H9 (cell line): ENCODE measurements at regions not wholly inside any gene's neighbourhood (a gene's known extent, or its start where the extent isn't known, plus 50 kb on each side); places are given as distances from the start of the nearest gene placed in this dataset.

Experiments used
- DNase-seq: peaks from one replicate; pipeline ENCODE4 v3.0.0-alpha.2; 2017
- H2AFZ ChIP-seq: one replicate; pipeline ENCODE4 v1.6.1; 2013; ENCODE audit warnings: mild to moderate bottlenecking, low read length, control low read depth, moderate library complexity
- H2AK5ac ChIP-seq: 2 replicates; pipeline ENCODE4 v1.6.1; 2013; ENCODE audit warnings: low read length, control low read depth, mixed read lengths; ENCODE audit not compliant: insufficient read length
- H2BK120ac ChIP-seq: one replicate; pipeline ENCODE4 v1.6.1; 2013; ENCODE audit warnings: low read depth, mild to moderate bottlenecking, low read length, control low read depth, inconsistent platforms; ENCODE audit not compliant: poor library complexity, severe bottlenecking
- H2BK12ac ChIP-seq: 2 replicates; pipeline ENCODE4 v1.6.1; 2013; ENCODE audit warnings: low read length, control low read depth, mixed read lengths, low read depth; ENCODE audit not compliant: insufficient read length
- H2BK15ac ChIP-seq: 2 replicates; pipeline ENCODE4 v1.6.1; 2013; ENCODE audit warnings: low read depth, low read length, control low read depth
- H2BK20ac ChIP-seq: one replicate; pipeline ENCODE4 v1.6.1; 2013; ENCODE audit warnings: low read depth, mild to moderate bottlenecking, low read length, control low read depth, inconsistent platforms; ENCODE audit not compliant: poor library complexity, severe bottlenecking
- H2BK5ac ChIP-seq: 2 replicates; pipeline ENCODE4 v1.6.1; 2013; ENCODE audit warnings: low read length, control low read depth, mixed read lengths; ENCODE audit not compliant: insufficient read length
- H3K14ac ChIP-seq: 2 replicates; pipeline ENCODE4 v1.6.1; 2013; ENCODE audit warnings: low read length, control low read depth; ENCODE audit not compliant: insufficient read depth
- H3K18ac ChIP-seq: 2 replicates; pipeline ENCODE4 v1.6.1; 2013; ENCODE audit warnings: low read depth, mild to moderate bottlenecking, mixed read lengths, low read length, control low read depth; ENCODE audit not compliant: insufficient read length
- H3K23ac ChIP-seq: 2 replicates; pipeline ENCODE4 v1.6.1; 2013; ENCODE audit warnings: low read length, control low read depth, mixed read lengths, low read depth; ENCODE audit not compliant: insufficient read length
- H3K23me2 ChIP-seq: 2 replicates; pipeline ENCODE4 v1.6.1; 2013; ENCODE audit warnings: low read depth, mild to moderate bottlenecking, mixed read lengths, low read length, control low read depth; ENCODE audit not compliant: insufficient read length, poor library complexity, severe bottlenecking
- H3K27ac ChIP-seq: 2 replicates; pipeline ENCODE4 v1.5.1; 2013; ENCODE audit warnings: low read length, control low read depth, mixed read lengths, low read depth; ENCODE audit not compliant: insufficient read length
- H3K27me3 ChIP-seq: 2 replicates; pipeline ENCODE4 v1.6.1; 2013; ENCODE audit warnings: low read length, control low read depth, inconsistent platforms; ENCODE audit not compliant: insufficient read depth
- H3K4ac ChIP-seq: 2 replicates; pipeline ENCODE4 v1.6.1; 2013; ENCODE audit warnings: low read depth, mild to moderate bottlenecking, control low read depth, inconsistent platforms, low read length, moderate library complexity
- H3K4me1 ChIP-seq: 2 replicates; pipeline ENCODE4 v1.6.1; 2013; ENCODE audit warnings: low read length, control low read depth, inconsistent platforms; ENCODE audit not compliant: insufficient read depth
- H3K4me2 ChIP-seq: 2 replicates; pipeline ENCODE4 v1.6.1; 2013; ENCODE audit warnings: low read length, control low read depth, mixed read lengths; ENCODE audit not compliant: insufficient read length, insufficient read depth
- H3K56ac ChIP-seq: 2 replicates; pipeline ENCODE4 v1.6.1; 2013; ENCODE audit warnings: low read depth, mild to moderate bottlenecking, mixed read lengths, low read length, control low read depth; ENCODE audit not compliant: insufficient read length
- H3K79me1 ChIP-seq: 2 replicates; pipeline ENCODE4 v1.6.1; 2013; ENCODE audit warnings: low read depth, mild to moderate bottlenecking, moderate library complexity, low read length, control low read depth, inconsistent platforms; ENCODE audit not compliant: insufficient read depth, poor library complexity, severe bottlenecking
- H3K79me2 ChIP-seq: 2 replicates; pipeline ENCODE4 v1.6.1; 2013; ENCODE audit warnings: low read length, control low read depth, inconsistent platforms; ENCODE audit not compliant: insufficient read depth
- H3K9ac ChIP-seq: 2 replicates; pipeline ENCODE4 v1.6.1; 2013; ENCODE audit warnings: low read length, control low read depth, mixed read lengths; ENCODE audit not compliant: insufficient read length; ENCODE audit errors: extremely low read depth
- H3K9me3 ChIP-seq: one replicate; pipeline ENCODE4 v1.6.1; 2013; ENCODE audit warnings: low read depth, low read length, inconsistent platforms; ENCODE audit not compliant: control insufficient read depth
- H3T11ph ChIP-seq: one replicate; pipeline ENCODE4 v1.6.1; 2013; ENCODE audit warnings: mild to moderate bottlenecking, low read length, control low read depth, inconsistent platforms
- H4K20me1 ChIP-seq: one replicate; pipeline ENCODE4 v1.6.1; 2013; ENCODE audit not compliant: control insufficient read depth, insufficient read length, insufficient read depth
- H4K5ac ChIP-seq: 2 replicates; pipeline ENCODE4 v1.6.1; 2013; ENCODE audit warnings: low read depth, mild to moderate bottlenecking, mixed read lengths, low read length, control low read depth; ENCODE audit not compliant: insufficient read length
- H4K8ac ChIP-seq: replicated peaks from 2 replicates; pipeline ENCODE4 v1.6.1; 2013; ENCODE audit warnings: low read length, control low read depth, mixed read lengths, low read depth; ENCODE audit not compliant: insufficient read length
- H4K91ac ChIP-seq: 2 replicates; pipeline ENCODE4 v1.6.1; 2013; ENCODE audit warnings: low read depth, mild to moderate bottlenecking, moderate library complexity, mixed read lengths, low read length, control low read depth; ENCODE audit not compliant: insufficient read length
- H3K27ac Mint-ChIP-seq, 3 experiments: 2 replicates in 2 of 3; 3 replicates in 1 of 3; pipeline ENCODE4 v1.8.0; 2020 to 2021; ENCODE audit warnings: mixed read lengths in 3 of 3, mild to moderate bottlenecking in 1 of 3, moderate library complexity in 1 of 3
- H3K27me3 Mint-ChIP-seq: 2 replicates; pipeline ENCODE4 v1.8.0; 2021; ENCODE audit warnings: low read depth, mild to moderate bottlenecking, moderate library complexity, mixed read lengths
- H3K36me3 Mint-ChIP-seq, 3 experiments: 2 replicates in 2 of 3; 3 replicates in 1 of 3; pipeline ENCODE4 v1.8.0; 2020 to 2021; ENCODE audit warnings: low read depth in 3 of 3, mixed read lengths in 3 of 3; ENCODE audit not compliant: insufficient read depth in 1 of 3
- H3K4me1 Mint-ChIP-seq, 2 experiments: 2 replicates each; pipeline ENCODE4 v1.8.0; 2020; ENCODE audit warnings: mixed read lengths in 2 of 2
- H3K4me3 Mint-ChIP-seq, 2 experiments: 2 replicates in 1 of 2; 3 replicates in 1 of 2; pipeline ENCODE4 v1.8.0; 2020 to 2021; ENCODE audit warnings: mild to moderate bottlenecking in 2 of 2, mixed read lengths in 2 of 2, moderate library complexity in 1 of 2
- H3K9me3 Mint-ChIP-seq, 2 experiments: 2 replicates in 1 of 2; 3 replicates in 1 of 2; pipeline ENCODE4 v1.8.0; 2020; ENCODE audit warnings: mild to moderate bottlenecking in 2 of 2, mixed read lengths in 2 of 2, moderate library complexity in 1 of 2
- WGBS: extraction: QIAGEN DNeasy Blood & Tissue Kit; methylation state at CpG from one replicate; pipeline ENCODE4 v1.1.7; 2013; ENCODE audit warnings: missing lambda C conversion rate, low lambda C conversion rate, mixed read lengths; ENCODE audit not compliant: insufficient read length; ENCODE audit errors: extremely low coverage; 5-methylcytosine and 5-hydroxymethylcytosine counted together
- TF ChIP-seq, protein P1 (sequence below): fragments of 200-600 bp; sonication (generic); conservative IDR thresholded peaks from 3 replicates; pipeline ENCODE4 v1.8.0; 2021; ENCODE audit warnings: antibody characterized with exemption, mild to moderate bottlenecking

GRCh38 chr2:174668075-174668474, 70.5 kb upstream of the WIPF1 start:
- no peak overlapping the region for H4K5ac ChIP-seq
- TF ChIP-seq, protein P1, sequence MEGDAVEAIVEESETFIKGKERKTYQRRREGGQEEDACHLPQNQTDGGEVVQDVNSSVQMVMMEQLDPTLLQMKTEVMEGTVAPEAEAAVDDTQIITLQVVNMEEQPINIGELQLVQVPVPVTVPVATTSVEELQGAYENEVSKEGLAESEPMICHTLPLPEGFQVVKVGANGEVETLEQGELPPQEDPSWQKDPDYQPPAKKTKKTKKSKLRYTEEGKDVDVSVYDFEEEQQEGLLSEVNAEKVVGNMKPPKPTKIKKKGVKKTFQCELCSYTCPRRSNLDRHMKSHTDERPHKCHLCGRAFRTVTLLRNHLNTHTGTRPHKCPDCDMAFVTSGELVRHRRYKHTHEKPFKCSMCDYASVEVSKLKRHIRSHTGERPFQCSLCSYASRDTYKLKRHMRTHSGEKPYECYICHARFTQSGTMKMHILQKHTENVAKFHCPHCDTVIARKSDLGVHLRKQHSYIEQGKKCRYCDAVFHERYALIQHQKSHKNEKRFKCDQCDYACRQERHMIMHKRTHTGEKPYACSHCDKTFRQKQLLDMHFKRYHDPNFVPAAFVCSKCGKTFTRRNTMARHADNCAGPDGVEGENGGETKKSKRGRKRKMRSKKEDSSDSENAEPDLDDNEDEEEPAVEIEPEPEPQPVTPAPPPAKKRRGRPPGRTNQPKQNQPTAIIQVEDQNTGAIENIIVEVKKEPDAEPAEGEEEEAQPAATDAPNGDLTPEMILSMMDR, result no peak
- H3K23ac ChIP-seq, result no peak overlapping the region
- no peaks in the 10 kb centered on the region for H3K27me3 ChIP-seq
- no peak overlapping the region for H3K56ac ChIP-seq
- peaks cover 13 to 24% of the 10 kb centered on the region in 2 experiments for H3K4me1 Mint-ChIP-seq
- no peak overlapping the region for H3K4me3 Mint-ChIP-seq
- no peak overlapping the region for H2BK120ac ChIP-seq
- H4K91ac ChIP-seq, result no peak overlapping the region
- H3K27ac Mint-ChIP-seq, result no peak overlapping the region
- H3K23me2 ChIP-seq, result no peaks in the 10 kb centered on the region
- peaks cover 2% of the 10 kb centered on the region; the same call in 1 of the 2 replicates for H3K4me1 ChIP-seq
- H3K9me3 ChIP-seq, result peaks cover 10% of the 10 kb centered on the region
- H3K79me2 ChIP-seq, result no peaks in the 10 kb centered on the region
- no peak overlapping the region for H2BK12ac ChIP-seq
- no peak overlapping the region for H2BK5ac ChIP-seq
- WGBS, result no CpG with 5 or more reads among the region's 7 CpGs
- H3K4ac ChIP-seq, result no peak overlapping the region
- H3K9ac ChIP-seq, result no peak overlapping the region
- peaks cover 12 to 24% (median 22%) of the 10 kb centered on the region in 3 experiments for H3K36me3 Mint-ChIP-seq
- H3K4me2 ChIP-seq, result no peak overlapping the region
- no peak overlapping the region for H2AK5ac ChIP-seq
- H3K14ac ChIP-seq, result no peak overlapping the region
- no peaks in the 10 kb centered on the region for H3K79me1 ChIP-seq
- no peak for DNase-seq
- no peaks in the 10 kb centered on the region for H4K20me1 ChIP-seq
- no peak overlapping the region for H4K8ac ChIP-seq
- no peak overlapping the region for H2AFZ ChIP-seq
- H3T11ph ChIP-seq, result no peak overlapping the region
- no peak overlapping the region for H3K27ac ChIP-seq
- H3K27me3 Mint-ChIP-seq, result peaks cover 5% of the 10 kb centered on the region
- H2BK15ac ChIP-seq, result no peak overlapping the region
- no peak overlapping the region for H3K18ac ChIP-seq
- H2BK20ac ChIP-seq, result no peak overlapping the region
- peaks cover 19 to 22% of the 10 kb centered on the region in 2 experiments for H3K9me3 Mint-ChIP-seq
